GM12872 (cell line): ENCODE measurements at regions not wholly inside any gene's neighbourhood (a gene's known extent, or its start where the extent isn't known, plus 50 kb on each side); places are given as distances from the start of the nearest gene placed in this dataset.

Source experiments
- TF ChIP-seq, protein P1 (sequence below): IDR thresholded peaks from 3 replicates; pipeline ENCODE4 v1.5.1; 2011; ENCODE audit warnings: low read depth, mild to moderate bottlenecking, low read length, moderate library complexity; ENCODE audit not compliant: insufficient read depth

- TF ChIP-seq, protein P1, sequence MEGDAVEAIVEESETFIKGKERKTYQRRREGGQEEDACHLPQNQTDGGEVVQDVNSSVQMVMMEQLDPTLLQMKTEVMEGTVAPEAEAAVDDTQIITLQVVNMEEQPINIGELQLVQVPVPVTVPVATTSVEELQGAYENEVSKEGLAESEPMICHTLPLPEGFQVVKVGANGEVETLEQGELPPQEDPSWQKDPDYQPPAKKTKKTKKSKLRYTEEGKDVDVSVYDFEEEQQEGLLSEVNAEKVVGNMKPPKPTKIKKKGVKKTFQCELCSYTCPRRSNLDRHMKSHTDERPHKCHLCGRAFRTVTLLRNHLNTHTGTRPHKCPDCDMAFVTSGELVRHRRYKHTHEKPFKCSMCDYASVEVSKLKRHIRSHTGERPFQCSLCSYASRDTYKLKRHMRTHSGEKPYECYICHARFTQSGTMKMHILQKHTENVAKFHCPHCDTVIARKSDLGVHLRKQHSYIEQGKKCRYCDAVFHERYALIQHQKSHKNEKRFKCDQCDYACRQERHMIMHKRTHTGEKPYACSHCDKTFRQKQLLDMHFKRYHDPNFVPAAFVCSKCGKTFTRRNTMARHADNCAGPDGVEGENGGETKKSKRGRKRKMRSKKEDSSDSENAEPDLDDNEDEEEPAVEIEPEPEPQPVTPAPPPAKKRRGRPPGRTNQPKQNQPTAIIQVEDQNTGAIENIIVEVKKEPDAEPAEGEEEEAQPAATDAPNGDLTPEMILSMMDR = no peak
Measured at GRCh38 chr17:79501910-79502309, 108.9 kb downstream of the RBFOX3 start.

DNA sequence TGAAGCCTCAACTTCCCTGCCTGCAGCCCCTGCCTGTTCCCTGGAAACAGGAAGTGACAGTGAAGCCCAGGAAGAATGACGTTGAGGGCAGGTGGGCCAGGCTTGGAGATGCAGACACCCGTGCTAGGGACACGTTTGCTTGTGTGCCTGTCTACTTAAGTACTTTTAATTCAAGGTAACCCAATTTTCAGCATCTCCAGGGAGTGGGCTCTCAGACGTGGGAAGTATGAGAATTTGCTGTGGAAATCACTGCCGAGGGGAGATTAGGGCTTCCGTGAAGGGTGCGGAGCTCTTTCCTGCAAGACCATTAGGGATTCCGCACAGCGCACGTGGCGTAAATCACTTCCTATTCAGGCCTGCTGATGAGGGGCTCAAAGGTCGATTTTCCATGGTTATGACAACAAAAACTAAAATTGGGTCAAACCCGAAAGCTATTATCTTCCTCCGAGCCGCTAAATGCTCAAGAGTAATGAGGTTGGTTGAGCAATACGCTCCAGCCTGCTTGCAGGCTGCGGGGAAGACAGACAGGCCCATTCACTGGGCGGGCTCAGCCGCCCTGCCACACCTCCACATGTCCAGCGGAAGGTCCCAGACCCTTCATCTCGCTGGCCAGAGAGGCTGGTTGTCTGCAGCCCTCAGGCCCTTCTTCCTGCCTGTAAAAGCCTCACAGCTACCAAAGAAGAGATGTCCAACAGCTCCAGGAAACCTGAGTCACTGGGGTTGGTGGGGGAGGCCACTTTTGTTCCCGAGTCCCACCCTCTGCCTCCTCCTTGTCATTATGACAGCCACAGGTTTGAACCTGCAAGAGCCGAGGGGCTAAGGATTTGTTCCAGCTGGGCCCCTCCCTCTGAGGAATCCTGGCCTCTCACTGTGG is 109.9 kb downstream of the RBFOX3 start:
- TF ChIP-seq, protein P1 = no peak

GRCh38 chr17:79498854-79499253 is 112.0 kb downstream of the RBFOX3 start:
- TF ChIP-seq, protein P1 = no peak

DNA sequence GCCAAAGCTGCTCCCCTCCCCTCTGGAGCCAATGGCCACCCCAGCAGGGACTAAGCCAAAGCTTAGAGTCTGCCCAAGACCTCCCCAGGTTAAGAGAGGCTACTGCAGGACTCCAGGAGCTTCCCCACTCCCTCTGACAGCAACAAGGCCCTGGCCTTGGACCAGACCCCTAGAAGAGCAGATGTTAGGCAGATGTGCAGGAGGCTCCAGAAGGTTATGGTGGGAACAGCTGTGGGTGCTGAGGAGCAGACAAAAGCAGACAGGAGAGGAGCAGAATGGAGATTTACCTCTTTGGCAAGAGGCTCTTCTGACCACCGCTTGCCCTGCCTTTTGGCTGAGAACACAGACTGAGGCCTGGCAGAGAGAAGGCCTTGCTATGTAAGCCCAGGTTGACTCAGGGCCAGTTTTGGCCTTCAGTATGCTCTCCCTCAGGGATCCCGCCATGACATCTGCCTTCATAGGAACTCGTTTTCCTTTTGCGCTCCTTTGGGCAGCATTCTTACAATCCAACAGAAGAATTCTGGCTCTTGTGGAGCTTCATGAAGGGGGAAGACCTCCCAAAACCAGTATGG is 113.0 kb downstream of the RBFOX3 start:
- TF ChIP-seq, protein P1 = no peak

- TF ChIP-seq, protein P1 = no peak
Measured at GRCh38 chr17:79496422-79497005, 114.3 kb downstream of the RBFOX3 start.

DNA sequence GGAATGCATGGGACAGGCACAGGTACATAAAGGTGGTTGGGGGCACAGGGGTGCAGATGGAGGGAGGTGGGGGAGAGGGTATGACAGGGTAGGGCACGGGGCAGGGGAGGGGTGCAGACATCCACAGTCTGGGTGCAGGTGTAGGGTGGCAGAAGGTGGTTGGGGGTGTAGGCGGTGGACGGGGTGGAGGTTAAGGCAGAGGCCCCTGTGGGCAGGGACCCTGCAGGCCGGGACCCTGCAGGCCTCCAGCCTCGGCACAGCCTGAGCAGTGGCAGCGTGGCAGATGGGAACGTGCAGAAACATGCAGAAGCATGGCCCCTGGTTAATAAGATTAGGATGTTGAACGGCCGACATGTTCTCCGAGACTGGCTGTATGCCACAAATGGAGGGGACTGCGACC is 115.2 kb downstream of the RBFOX3 start:
- TF ChIP-seq, protein P1 = no peak

- TF ChIP-seq, protein P1 = no peak
Measured at GRCh38 chr17:79491006-79491405, 119.8 kb downstream of the RBFOX3 start.
